ENCODE measurements at regions not wholly inside any gene's neighbourhood (a gene's known extent, or its start where the extent isn't known, plus 50 kb on each side); places are given as distances from the start of the nearest gene placed in this dataset.

- WGBS, 2 donors = 69 to 77% methylated on average over 5 of the region's 5 CpGs
- no peak for DNase-seq
- intact Hi-C loops (cut with DNase I) = no loop called here
- H3K27ac ChIP-seq = no peak overlapping the region
- no peaks in the 10 kb centered on the region for H3K4me1 ChIP-seq
- H3K9me3 ChIP-seq = no peaks in the 10 kb centered on the region
- TF ChIP-seq POLR2AphosphoS5 (IDR thresholded peaks at IDR 0.05) (no peak), POLR2A (IDR thresholded peaks at IDR 0.05) (no peak), EP300 (IDR thresholded peaks at IDR 0.05) (no peak)
- TF ChIP-seq, protein P1, sequence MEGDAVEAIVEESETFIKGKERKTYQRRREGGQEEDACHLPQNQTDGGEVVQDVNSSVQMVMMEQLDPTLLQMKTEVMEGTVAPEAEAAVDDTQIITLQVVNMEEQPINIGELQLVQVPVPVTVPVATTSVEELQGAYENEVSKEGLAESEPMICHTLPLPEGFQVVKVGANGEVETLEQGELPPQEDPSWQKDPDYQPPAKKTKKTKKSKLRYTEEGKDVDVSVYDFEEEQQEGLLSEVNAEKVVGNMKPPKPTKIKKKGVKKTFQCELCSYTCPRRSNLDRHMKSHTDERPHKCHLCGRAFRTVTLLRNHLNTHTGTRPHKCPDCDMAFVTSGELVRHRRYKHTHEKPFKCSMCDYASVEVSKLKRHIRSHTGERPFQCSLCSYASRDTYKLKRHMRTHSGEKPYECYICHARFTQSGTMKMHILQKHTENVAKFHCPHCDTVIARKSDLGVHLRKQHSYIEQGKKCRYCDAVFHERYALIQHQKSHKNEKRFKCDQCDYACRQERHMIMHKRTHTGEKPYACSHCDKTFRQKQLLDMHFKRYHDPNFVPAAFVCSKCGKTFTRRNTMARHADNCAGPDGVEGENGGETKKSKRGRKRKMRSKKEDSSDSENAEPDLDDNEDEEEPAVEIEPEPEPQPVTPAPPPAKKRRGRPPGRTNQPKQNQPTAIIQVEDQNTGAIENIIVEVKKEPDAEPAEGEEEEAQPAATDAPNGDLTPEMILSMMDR (IDR thresholded peaks at IDR 0.05) = no peak
- H3K36me3 ChIP-seq = no peaks in the 10 kb centered on the region
- no peaks in the 10 kb centered on the region for H3K27me3 ChIP-seq
- no peak overlapping the region for H3K4me3 ChIP-seq
These were observed 204.1 kb upstream of the POM121L12 start for GRCh38 chr7:52831321-52831720.

GRCh38 chr7:52830801-52831200 lies 204.6 kb upstream of the POM121L12 start:
- DNase-seq = no peak
- Histone ChIP-seq H3K36me3 (no peaks in the 10 kb centered on the region), H3K4me3 (no peak overlapping the region), H3K27ac (no peak overlapping the region), H3K9me3 (no peaks in the 10 kb centered on the region), H3K27me3 (no peaks in the 10 kb centered on the region), H3K4me1 (no peaks in the 10 kb centered on the region)
- 79 to 87% methylated on average over 1 of the region's 1 CpG for WGBS, 2 donors
- intact Hi-C loops (cut with DNase I) = no loop called here
- TF ChIP-seq POLR2A (IDR thresholded peaks at IDR 0.05) (no peak), POLR2AphosphoS5 (IDR thresholded peaks at IDR 0.05) (no peak), EP300 (IDR thresholded peaks at IDR 0.05) (no peak)
- TF ChIP-seq, protein P1 (IDR thresholded peaks at IDR 0.05) = no peak

GRCh38 chr7:52826515-52827265 lies 208.7 kb upstream of the POM121L12 start:
- no peak for TF ChIP-seq POLR2A (IDR thresholded peaks at IDR 0.05)
- H3K9me3 ChIP-seq = peaks cover 2 to 7% (median 3%) of the 10 kb centered on the region in 4 donors
- 69 to 83% methylated on average over 6 of the region's 6 CpGs for WGBS, 2 donors
- H3K4me3 ChIP-seq = no peak overlapping the region
- DNase-seq = no peak
- H3K36me3 ChIP-seq = no peaks in the 10 kb centered on the region
- H3K4me1 ChIP-seq = no peaks in the 10 kb centered on the region
- no peaks in the 10 kb centered on the region for H3K27me3 ChIP-seq
- no peak overlapping the region for H3K27ac ChIP-seq
- intact Hi-C loops (cut with DNase I) = no loop called here

GRCh38 chr7:52825611-52826010 lies 209.8 kb upstream of the POM121L12 start:
- no peak for DNase-seq
- Histone ChIP-seq H3K27me3 (no peaks in the 10 kb centered on the region), H3K9me3 (peaks cover 5 to 7% (median 7%) of the 10 kb centered on the region in 4 donors), H3K4me3 (no peak overlapping the region), H3K4me1 (no peaks in the 10 kb centered on the region), H3K27ac (no peak overlapping the region), H3K36me3 (no peaks in the 10 kb centered on the region)
- TF ChIP-seq POLR2AphosphoS5 (IDR thresholded peaks at IDR 0.05) (no peak), POLR2A (IDR thresholded peaks at IDR 0.05) (no peak), EP300 (IDR thresholded peaks at IDR 0.05) (no peak)
- TF ChIP-seq, protein P1 (IDR thresholded peaks at IDR 0.05) = no peak
- WGBS, 2 donors = 24 to 44% methylated on average over 3 of the region's 3 CpGs
- intact Hi-C loops (cut with DNase I) = no loop called here

DNA sequence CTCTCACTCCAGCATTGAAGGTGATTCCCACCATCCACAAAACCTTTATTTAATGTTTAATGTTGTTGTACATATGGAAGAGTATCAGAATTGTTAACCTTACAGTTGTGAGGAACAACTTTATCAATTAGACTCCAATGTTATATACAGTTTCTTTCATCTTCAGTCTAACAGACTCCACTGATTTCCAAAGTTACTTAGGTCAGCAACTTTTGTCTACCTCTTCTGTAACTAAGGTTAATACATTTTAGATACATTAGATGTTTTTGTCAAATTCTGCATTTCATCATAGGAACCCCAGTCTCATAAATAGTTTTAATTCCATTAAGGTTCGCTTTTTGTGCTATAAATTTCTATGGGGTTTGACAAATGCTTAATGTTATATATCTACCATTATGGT lies 223.9 kb upstream of the POM121L12 start:
- Histone ChIP-seq H3K4me3 (no peak overlapping the region), H3K9me3 (no peaks in the 10 kb centered on the region), H3K27me3 (no peaks in the 10 kb centered on the region), H3K4me1 (no peaks in the 10 kb centered on the region), H3K36me3 (no peaks in the 10 kb centered on the region), H3K27ac (no peak overlapping the region)
- intact Hi-C loops (cut with DNase I) = no loop called here
- WGBS, 2 donors = 84 to 87% methylated on average over 1 of the region's 1 CpG
- TF ChIP-seq EP300 (IDR thresholded peaks at IDR 0.05) (no peak), POLR2AphosphoS5 (IDR thresholded peaks at IDR 0.05) (no peak), POLR2A (IDR thresholded peaks at IDR 0.05) (no peak)
- TF ChIP-seq, protein P1 (IDR thresholded peaks at IDR 0.05) = no peak
- DNase-seq = no peak

All from sigmoid colon (tissue), 6 donors.